Gastrocnemius medialis (tissue), 4 donors: ENCODE measurements at regions not wholly inside any gene's neighbourhood (a gene's known extent, or its start where the extent isn't known, plus 50 kb on each side); places are given as distances from the start of the nearest gene placed in this dataset.

Source experiments
- POLR2A ChIP-seq, 2 donors: fragments of 450-650 bp; IDR thresholded peaks; one replicate each; pipeline ENCODE4 v1.6.1; 2017; ENCODE audit warnings: antibody characterized with exemption in 2 of 2, mild to moderate bottlenecking in 2 of 2, moderate library complexity in 2 of 2
- TF ChIP-seq, protein P1 (sequence below), 5 experiments: fragments of 450-650 bp in 3 of 5; fragments of 200-600 bp in 2 of 5; sonication (generic) in 2 of 5; IDR thresholded peaks in 4 of 5; conservative IDR thresholded peaks in 1 of 5; 1 replicate in 4 of 5; 2 replicates in 1 of 5; pipeline ENCODE4 v1.5.1; 2016 to 2019; ENCODE audit warnings: antibody characterized with exemption in 5 of 5, mild to moderate bottlenecking in 3 of 5, moderate library complexity in 3 of 5

DNA sequence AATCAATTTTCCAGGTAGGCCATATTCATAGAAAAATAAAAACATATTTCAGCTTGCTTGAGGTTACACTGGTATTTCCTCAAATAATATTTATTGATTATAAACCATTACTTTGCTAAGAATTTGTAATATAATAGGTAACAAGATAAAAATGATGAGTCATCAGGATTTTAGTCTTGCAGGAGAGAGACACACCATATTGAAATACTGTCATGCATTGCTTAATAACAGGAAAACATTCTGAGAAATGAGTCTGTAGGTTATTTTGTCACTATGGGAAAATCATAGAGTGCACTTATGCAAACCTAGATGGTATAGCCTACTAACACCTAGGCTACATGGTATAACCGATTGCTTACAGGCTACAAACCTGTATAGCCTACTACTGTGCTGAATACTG is 990.5 kb downstream of the OTOL1 start:
- TF ChIP-seq, protein P1, sequence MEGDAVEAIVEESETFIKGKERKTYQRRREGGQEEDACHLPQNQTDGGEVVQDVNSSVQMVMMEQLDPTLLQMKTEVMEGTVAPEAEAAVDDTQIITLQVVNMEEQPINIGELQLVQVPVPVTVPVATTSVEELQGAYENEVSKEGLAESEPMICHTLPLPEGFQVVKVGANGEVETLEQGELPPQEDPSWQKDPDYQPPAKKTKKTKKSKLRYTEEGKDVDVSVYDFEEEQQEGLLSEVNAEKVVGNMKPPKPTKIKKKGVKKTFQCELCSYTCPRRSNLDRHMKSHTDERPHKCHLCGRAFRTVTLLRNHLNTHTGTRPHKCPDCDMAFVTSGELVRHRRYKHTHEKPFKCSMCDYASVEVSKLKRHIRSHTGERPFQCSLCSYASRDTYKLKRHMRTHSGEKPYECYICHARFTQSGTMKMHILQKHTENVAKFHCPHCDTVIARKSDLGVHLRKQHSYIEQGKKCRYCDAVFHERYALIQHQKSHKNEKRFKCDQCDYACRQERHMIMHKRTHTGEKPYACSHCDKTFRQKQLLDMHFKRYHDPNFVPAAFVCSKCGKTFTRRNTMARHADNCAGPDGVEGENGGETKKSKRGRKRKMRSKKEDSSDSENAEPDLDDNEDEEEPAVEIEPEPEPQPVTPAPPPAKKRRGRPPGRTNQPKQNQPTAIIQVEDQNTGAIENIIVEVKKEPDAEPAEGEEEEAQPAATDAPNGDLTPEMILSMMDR (IDR thresholded peaks at IDR 0.05 in 4 of 5, conservative IDR thresholded peaks at IDR 0.05 in 1 of 5): no peak
- no peak for TF ChIP-seq POLR2A (IDR thresholded peaks at IDR 0.05)
